Endothelial cell of umbilical vein (primary cell): ENCODE measurements at regions not wholly inside any gene's neighbourhood (a gene's known extent, or its start where the extent isn't known, plus 50 kb on each side); places are given as distances from the start of the nearest gene placed in this dataset.

Experiments
- EZH2 ChIP-seq: IDR thresholded peaks from 2 replicates; pipeline ENCODE4 v1.6.1; 2012; ENCODE audit warnings: borderline replicate concordance, low read depth, mild to moderate bottlenecking, moderate library complexity, low read length, inconsistent platforms; ENCODE audit not compliant: severe bottlenecking
- FOS ChIP-seq: IDR thresholded peaks from 2 replicates; pipeline ENCODE4 v1.6.1; 2011; ENCODE audit warnings: mild to moderate bottlenecking, low read length, moderate library complexity, borderline replicate concordance; ENCODE audit not compliant: insufficient read depth
- GATA2 ChIP-seq: IDR thresholded peaks from 2 replicates; pipeline ENCODE4 v1.7.0; 2011; ENCODE audit warnings: low read depth, mild to moderate bottlenecking, moderate library complexity, mixed read lengths, low read length; ENCODE audit not compliant: insufficient read length, insufficient read depth
- JUN ChIP-seq: IDR thresholded peaks from 2 replicates; pipeline ENCODE4 v1.6.1; 2011; ENCODE audit warnings: borderline replicate concordance, low read depth; ENCODE audit not compliant: insufficient read length, insufficient read depth
- POLR2A ChIP-seq: IDR thresholded peaks from 2 replicates; pipeline ENCODE4 v1.6.1; 2012; ENCODE audit warnings: low read depth, mild to moderate bottlenecking, control low read depth, low read length
- POLR2AphosphoS5 ChIP-seq: IDR thresholded peaks from 2 replicates; pipeline ENCODE4 v1.6.1; 2012; ENCODE audit warnings: low read depth, mild to moderate bottlenecking, control low read depth, low read length, moderate library complexity; ENCODE audit not compliant: insufficient read depth
- TF ChIP-seq, protein P1 (sequence below), 2 donors: IDR thresholded peaks; 1 replicate in 1 of 2; 2 replicates in 1 of 2; pipeline ENCODE4 v1.5.1; 2011; ENCODE audit warnings: low read length in 2 of 2, mild to moderate bottlenecking in 2 of 2, moderate library complexity in 2 of 2, control low read depth in 1 of 2, inconsistent platforms in 1 of 2, low read depth in 1 of 2; ENCODE audit not compliant: insufficient read depth in 1 of 2; ENCODE audit errors: extremely low read depth in 1 of 2
- TF ChIP-seq, protein P2 (sequence below): IDR thresholded peaks from 2 replicates; pipeline ENCODE4 v1.6.1; 2011; ENCODE audit not compliant: insufficient read depth, insufficient read length

DNA sequence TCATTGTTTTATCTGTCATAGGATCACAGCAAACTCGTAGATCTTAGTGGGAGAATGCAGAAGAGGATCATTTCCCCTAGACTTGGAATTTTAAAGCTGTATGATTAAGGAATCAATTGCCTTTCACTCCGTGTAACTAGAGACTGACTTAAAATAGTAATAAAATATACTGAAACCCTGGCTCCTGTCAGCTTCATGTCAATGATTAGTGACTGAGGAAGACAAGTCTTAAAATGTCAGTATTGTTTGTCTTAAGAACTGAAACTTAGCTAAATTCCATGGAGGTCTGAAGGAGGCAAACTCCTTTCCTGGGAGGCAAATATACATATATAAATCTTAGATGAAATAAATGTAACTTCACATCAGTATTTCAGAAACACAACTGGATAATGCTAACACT lies 1016.7 kb upstream of the PCDH10 start:
- TF ChIP-seq, protein P1, sequence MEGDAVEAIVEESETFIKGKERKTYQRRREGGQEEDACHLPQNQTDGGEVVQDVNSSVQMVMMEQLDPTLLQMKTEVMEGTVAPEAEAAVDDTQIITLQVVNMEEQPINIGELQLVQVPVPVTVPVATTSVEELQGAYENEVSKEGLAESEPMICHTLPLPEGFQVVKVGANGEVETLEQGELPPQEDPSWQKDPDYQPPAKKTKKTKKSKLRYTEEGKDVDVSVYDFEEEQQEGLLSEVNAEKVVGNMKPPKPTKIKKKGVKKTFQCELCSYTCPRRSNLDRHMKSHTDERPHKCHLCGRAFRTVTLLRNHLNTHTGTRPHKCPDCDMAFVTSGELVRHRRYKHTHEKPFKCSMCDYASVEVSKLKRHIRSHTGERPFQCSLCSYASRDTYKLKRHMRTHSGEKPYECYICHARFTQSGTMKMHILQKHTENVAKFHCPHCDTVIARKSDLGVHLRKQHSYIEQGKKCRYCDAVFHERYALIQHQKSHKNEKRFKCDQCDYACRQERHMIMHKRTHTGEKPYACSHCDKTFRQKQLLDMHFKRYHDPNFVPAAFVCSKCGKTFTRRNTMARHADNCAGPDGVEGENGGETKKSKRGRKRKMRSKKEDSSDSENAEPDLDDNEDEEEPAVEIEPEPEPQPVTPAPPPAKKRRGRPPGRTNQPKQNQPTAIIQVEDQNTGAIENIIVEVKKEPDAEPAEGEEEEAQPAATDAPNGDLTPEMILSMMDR (IDR thresholded peaks at IDR 0.05; ENCODE audit: extremely low read depth in 1 of 2, insufficient read depth in 1 of 2, low read depth in 1 of 2, low read length in 2 of 2), result no peak
- TF ChIP-seq POLR2A, result no peak
- TF ChIP-seq FOS, result no peak
- TF ChIP-seq EZH2, result no peak
- no peak for TF ChIP-seq JUN
- no peak for TF ChIP-seq POLR2AphosphoS5
- TF ChIP-seq, protein P2, sequence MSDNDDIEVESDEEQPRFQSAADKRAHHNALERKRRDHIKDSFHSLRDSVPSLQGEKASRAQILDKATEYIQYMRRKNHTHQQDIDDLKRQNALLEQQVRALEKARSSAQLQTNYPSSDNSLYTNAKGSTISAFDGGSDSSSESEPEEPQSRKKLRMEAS, result no peak
- no peak for TF ChIP-seq GATA2
